HG03095 (cell line): ENCODE measurements at regions not wholly inside any gene's neighbourhood (a gene's known extent, or its start where the extent isn't known, plus 50 kb on each side); places are given as distances from the start of the nearest gene placed in this dataset.

ENCODE experiments used
- ATAC-seq: cut with Tn5 transposase; IDR thresholded peaks from one replicate; pipeline ENCODE4 v1.9.1; 2021; ENCODE audit warnings: moderate library complexity; ENCODE audit not compliant: unreplicated experiment

DNA sequence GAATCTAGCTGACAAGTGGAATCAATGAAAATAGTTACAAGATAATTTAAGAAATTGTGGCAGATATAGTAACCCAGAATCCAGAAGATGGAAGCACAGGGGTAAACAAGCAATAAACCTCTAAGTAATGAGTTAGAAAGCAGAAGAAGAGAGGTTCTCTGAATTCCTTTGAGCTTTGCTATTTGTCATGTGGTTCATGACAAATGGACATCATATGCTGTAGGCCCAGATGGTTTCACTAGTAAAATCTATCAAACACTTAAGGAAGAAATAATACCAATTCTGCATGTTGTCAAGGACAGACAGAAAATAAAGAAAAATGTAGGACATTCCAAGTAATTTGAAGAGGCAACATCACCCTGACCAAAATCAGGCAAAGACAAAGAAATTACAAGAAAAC is 480.8 kb upstream of the INTU start:
- ATAC-seq = no peak

DNA sequence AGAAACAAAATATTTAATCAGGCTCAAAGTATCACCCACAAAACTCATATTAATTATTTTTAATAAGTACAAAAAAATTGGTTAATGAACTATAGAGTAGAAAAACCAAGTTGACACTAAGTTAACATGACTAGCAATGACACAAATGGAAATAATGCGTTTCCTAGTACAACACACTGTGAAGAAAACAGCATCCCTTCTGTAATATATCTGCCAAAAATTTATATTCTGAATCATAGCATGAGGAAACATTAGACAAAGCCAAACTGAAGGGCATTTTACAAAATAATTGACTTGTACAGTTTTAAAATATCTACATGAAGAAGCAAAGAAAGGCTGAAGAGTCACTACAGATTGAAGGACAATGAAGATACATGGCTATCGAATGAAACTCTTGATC is 477.6 kb upstream of the INTU start:
- ATAC-seq = no peak

DNA sequence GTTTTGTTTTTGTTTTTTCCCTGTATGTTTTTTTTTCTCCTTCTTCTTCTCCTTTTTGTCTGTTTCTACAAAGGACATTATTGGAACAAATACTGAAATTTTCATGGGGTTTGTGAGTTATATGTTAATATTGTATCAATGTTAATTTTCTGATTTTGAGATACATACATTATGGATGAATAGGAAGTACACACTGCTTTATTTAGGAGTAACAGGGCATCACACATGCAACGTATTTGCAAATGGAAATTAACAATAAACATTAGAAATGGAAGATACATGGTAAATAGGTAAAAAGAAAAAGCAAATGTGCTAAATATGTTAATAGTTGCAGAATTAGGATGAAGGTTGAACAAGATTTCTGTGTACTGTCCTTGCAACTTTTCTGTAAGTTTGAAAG is 477.2 kb upstream of the INTU start:
- no peak for ATAC-seq

DNA sequence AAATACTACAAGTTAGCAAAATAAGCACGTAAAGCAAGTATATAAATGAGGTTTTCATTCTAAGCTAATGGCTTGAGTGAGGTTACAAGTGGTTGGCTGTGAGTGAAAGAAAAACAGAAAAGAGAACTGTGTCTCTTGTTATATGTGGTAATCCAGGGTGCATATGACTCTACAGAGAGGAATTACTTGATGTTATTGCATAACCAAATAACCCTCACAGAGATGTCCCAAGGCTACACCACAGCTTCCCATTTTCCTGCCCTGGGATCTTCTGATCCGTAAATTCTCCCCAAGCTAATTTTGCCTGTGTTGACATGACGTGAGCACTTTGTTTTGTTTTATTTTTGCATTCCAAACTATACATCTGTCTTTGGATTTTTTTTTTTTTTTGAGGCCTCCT is 470.0 kb upstream of the INTU start:
- no peak for ATAC-seq

DNA sequence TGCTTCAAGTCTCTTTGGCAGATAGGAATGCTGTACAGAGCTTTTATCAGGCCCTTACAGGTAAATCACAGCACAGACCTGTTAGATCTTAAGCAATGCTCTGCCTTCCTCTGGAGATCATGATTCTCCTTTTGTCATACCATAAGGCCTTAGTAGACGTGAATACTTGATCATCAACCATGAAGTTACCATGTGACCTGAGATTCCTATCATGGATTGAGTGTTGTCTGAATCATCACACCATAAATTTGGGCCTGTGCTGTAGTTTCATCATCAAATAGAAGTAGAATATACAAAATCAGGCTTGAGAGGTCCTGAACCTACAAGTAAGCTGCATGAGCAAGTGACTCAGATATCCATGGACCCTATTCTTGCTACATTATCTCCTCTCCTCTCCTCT is 466.8 kb upstream of the INTU start:
- no peak for ATAC-seq

DNA sequence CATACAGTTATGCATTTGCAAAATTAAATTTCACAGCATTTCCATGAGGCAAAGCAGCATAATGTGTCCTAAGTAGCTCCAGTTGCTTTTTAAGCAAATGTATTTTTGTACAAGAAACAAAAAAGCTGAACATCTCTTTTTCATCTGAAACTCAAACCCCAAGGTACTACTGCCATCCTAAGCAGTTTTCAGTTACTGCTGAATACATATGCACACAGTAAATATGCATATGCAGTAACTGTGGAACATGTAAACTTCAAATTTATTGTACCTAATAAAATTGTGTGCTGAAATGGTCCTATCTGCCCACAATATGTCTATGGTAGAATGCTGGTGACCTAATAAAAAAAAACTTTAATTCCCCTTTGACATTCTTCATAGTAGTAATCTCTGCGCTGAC is 458.6 kb upstream of the INTU start:
- no peak for ATAC-seq

DNA sequence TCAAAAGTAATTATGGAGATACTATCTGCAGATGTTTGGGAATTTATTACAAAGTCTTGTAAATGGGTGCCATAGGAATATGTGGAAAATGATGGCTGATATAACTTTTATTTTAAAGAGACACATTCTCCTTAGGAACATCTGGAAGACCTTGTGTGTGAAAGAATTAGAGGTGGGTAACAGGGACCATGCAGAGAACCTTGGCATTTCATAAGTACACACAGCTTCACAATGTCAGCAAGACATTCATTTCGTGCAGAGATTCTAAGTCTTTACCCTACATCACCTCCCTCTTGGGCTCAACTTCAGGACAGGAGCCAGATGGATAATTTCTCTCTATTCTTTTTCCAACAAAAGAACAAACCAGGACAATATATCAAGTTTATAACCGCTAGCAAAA is 458.1 kb upstream of the INTU start:
- no peak for ATAC-seq

DNA sequence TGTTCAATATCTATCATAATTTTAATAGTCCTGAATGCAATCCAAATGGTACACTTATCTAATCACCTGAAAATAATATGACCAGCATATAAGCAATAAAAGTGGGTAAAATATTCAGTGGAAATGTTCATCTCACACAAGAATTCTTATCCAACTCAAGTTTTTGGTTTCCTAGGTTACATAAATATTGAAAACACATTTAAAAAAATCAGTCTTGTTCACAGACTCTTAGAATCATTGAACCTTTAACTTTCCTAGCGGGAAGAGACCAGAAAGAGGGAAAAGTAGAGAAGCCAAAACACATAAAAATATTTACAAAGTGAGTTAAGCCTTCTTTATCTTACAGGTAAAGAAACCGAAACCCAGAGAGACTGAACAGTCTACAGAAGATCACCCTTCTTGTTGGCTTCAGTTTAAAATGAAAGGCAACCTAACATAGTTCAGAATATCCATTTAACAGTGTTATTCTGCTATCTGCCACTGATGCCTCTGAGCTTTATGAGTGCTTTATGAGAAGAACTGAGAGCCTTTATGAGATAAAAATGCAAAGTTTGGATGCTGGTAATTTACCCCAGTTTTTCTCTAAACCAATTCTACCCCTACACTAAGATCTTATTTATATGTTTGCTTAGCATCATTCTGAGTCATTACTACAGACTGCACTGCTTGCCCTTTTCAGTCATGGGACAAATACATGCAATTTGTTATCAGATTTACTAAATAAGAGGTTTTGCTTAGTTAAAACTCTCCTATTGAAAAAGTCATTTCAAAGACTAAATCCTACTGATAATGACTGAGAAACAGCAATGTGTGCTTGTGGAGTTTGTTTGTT is 453.3 kb upstream of the INTU start:
- no peak for ATAC-seq

DNA sequence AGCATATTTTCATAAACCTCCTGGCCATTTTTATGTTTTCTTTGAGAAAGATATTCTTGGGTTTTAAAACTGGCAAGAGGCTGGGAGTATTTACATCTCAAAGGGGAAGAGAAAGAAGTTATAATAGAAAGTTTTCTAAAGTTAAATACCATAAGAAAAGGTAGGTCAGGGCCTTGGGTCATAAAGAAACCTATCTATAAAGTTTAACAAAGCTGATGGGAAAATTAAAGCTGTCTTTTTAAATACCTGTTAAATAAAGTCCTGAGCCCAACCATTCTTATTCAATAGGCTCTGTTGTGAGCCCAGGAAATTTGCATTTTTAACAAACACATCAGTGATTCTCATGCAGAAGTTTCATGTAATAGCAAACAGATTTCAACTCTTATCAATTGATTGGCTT is 451.8 kb upstream of the INTU start:
- ATAC-seq = no peak

DNA sequence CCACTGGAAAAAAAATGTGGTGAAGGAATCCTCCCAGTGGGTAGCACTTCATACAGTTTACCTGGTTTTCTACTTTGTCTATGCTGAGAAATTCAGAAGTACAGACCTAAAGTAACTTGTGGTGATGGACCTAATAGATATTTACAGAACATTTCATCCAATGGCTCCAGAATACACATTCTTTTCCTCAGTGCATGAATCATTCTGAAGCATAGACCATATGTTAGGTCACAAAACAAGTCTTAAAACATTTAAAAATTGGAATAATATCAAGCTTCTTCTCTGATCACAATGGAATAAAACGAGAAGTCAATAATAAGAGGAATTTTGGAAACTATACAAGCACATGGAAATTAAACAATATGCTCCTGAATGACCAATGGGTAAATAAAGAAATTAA is 450.1 kb upstream of the INTU start:
- no peak for ATAC-seq

DNA sequence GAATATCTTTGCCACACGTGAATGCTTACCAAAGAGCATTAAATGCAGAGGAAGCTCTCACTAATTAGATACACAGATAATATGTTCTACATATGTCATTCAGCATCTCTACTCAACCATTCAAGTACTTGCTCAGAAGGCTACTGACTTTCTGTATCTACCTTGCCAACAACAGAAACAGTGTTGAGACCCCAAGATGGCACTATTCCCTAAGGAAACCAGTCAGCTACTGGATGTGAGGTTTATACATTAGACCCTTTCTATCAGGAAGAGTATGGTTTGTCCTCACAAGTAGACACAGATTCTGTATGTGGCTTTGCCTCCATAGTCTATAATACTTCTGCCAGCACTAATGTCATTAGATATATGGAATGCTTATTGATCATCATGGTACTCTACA is 443.9 kb upstream of the INTU start:
- no peak for ATAC-seq

DNA sequence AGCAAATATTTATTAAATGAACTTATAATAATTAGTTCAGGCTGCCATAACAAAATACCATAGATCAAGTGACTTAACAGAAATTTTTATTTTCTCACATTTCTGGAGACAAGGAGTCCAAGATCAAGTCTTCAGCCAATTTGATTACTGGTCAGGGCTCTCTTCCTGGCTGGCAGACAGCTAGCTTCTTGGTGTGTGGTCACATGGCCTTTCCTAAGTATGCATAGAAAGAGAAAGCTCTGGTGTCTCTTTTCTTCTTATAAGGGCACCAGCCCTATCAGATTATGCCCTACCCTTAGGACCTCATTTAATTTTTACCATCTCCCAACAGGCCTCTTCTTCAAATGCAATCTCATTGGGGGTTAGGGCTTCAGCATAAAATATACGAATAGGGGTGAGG is 438.5 kb upstream of the INTU start:
- no peak for ATAC-seq

DNA sequence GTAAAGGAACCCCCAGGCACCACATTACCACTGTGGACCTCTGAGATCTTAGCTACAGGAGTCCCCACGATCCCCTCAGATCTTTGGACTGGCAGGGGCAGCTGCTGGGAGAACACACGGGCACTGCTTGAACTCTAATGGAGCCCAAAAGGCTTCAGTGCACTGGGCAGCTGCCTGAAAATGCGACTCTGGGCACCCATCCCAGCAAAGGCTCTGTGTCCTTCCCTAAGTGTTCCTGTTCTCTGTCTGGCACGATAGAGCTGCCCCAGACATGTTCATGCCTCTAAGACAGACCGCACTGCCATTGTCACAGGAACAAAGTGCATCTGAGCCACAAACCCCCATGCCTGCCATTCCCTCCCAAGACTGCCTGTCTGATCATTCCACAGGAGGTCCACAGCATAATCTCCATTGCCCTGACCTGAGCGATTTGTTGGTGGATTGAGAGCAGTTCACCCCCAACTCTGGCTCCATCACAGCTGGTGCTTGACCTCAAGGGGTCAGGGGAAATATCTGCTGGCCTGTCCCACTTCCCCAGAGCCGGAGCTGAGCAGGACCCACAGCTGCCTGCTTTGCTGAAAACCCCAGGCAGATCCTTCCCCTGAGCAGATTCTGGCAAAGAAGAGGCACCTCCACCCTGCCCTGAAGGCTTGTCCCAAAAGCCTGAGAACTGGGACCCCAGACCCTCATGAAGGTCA is 436.0 kb upstream of the INTU start:
- ATAC-seq = no peak

DNA sequence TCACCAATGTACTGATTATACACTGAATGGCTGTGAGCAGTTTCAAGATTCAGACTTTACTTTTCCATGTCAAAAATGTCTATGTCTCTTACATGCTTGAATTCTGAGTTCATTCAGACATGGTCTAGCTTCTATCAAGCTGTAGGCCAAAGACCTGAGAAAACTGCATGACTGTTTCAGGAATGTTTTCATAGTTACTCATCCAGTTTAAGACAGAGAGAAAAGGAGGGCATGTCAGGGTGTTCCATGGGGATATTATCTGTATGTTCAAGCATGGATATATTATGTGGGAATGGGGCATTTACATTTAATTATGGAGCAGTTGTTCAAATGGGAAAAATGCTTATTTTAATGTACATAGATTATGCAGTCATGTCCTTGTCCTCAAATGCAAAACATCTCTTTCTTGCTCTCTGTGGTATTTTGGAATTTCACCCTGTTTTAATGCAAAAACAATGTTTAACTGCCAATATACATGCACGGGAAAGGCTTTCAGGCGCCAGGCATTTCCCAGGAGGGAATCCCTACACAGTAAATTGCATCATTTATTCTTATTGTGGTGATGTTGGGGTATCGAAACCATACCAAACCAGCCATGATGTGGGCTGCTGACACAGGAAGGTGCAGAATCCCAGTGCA is 429.1 kb upstream of the INTU start:
- ATAC-seq = no peak

DNA sequence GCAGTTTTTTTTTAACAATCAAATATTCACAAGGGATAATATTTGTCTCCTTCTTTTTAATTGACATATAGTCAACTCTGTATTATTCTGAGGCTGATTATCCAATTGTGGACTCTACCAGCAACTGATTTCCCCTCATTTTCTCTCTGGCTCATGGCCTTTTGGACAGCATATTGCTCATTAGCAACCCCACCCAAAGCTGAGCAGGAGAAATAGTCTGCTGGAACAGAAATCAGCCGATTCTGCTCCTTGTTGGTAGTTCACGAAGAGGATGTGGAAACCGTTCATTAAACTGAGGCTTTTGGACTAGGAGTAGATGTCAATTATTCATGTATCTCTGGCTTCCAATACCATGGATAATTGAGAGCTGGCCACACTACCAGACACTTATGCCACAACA is 428.4 kb upstream of the INTU start:
- no peak for ATAC-seq

DNA sequence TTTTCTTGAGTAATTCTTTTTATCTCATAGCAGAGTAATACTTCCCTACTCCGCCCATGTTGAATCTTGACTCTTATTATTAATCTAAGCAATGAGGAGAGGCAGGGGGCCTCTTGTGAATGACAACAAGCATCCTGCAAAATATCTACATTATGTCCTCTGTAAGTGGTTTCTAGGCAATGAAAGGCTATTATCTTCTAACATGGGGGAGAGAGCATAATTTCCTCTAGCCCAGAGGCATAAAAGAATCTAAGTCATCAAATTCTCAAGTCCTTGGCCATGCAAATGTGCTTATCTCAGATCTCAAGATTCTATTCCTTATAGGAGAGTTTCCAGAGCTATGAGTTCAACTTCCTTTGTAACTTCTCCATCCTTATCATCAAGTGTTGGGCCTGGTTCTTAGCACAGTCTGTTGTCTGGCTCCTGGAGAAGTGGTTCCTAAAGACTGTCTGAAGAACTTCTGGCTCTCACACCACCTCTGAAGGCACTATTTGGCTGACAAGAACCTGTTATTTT is 423.1 kb upstream of the INTU start:
- no peak for ATAC-seq

DNA sequence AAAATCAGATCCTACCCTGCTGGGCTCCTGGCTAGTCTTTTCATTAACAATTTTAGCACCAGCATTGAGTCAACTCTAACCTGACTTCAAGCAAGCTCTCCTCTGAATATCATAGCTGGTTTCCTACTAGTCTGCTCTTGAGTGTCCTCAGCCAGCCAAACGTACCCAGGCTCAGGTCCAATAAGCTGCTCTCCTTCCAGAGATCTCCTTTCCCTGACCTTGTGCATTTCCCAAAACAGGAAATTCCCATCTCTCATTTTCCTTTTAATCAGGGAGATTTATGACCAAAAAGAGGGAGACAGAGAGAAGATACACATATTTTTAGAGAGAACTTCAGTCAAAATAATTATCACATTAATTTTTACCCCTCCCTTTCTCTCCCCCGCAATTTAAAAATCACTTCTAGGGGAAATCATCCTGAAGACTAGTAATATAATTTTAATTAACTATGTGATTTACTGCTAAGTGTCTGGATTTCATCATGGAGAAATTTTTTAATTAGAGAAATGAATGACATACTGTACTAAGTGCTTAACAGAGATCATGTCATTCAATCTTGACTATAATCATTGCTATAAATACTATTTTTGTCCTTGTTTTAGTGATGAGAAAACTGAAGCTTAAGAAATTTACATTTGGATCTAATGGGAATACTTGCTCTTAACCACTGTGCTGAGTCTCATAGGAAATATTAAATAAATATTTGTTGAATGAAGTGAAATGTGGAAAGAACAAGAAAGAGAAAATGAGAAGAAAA is 421.7 kb upstream of the INTU start:
- ATAC-seq = no peak

DNA sequence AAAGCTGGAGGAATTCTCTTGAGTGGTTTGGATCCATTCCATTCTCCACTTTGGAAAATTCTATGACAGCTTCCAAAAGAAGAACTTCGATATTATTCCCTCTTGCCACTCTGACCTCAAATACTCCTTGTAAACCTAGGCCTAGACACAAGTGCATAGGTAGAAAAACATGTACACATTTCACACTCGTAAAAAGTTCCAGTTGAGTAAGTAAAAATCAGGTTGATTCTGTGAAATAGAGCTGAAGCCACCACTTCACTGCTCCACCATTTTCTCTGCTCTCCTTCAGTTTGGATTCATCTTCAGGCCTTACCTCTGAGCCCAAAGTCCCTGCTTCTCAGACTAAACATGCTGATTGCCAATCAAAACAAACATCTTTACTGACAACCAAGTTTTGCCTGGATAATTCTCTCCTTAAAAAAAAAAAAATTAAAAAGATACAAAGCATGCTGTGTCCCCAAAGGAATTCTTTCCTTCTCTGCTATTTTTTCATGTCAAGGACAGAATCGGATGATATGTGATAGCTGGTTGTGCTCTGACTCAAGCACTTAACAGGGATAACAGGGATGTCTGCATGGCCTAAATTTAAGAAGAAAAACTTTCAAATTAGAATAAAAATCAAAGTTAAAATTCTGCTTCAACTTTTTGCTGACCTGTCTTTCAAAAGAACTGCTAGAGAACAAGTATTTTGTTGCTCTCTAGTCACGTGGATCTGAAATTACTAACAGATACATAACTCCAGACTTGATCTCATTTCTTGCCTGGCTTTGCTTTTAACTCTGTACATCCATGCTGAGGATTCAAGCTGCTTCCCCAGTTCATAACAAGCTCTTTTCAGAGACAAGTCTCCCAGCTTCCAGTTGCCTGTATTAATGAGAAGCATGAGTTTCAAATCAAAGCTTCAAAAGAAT is 420.9 kb upstream of the INTU start:
- ATAC-seq = no peak

DNA sequence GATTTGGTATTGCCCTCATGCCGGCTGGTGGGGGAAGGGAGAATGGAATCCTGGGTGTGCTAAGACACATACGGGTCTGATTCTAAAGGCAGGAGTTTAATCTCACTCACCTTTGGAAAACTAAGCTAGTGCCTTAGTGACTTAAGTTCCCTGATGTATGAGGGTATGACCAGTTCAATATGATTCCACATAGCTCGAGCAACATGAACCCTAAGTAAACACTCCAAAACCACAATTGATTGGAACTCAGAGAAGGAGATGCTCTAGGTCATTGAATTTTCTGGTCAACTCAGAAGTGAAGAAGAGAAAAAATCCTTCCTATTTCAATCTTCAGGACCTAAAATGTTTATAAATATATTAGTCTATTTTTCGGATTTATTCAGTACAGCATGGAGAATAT is 420.1 kb upstream of the INTU start:
- no peak for ATAC-seq

DNA sequence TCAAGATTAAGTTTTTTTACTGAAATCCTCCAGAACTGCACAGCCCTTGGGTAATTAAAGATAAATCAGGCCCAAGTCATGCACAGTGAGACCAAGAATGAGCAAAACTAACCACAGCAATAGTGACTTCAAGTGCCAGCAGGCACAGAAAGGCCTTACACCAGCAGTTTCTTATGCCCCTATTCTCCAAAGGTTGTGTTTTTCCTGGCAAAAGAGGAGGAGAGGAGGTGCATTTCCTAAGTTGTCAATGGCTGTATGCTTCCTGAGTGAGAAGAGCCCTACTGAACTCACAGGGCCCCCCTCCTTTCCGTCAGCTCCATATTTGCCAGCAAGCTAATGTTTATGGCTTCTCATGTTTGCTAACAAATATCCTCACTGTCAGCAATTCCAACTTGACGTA is 418.7 kb upstream of the INTU start:
- ATAC-seq = no peak
